ENCODE measurements at regions not wholly inside any gene's neighbourhood (a gene's known extent, or its start where the extent isn't known, plus 50 kb on each side); places are given as distances from the start of the nearest gene placed in this dataset.

- Histone ChIP-seq H3K9ac (no peak overlapping the region), H3K9me2 (no peaks in the 10 kb centered on the region), H3F3A (replicated peaks; ENCODE audit: insufficient read depth) (peaks cover 26% of the 10 kb centered on the region), H4K20me1 (ENCODE audit: insufficient read depth) (no peaks in the 10 kb centered on the region), H3K4me2 (no peak overlapping the region), H3K27me3 (ENCODE audit: insufficient read depth) (no peaks in the 10 kb centered on the region), H3K79me2 (ENCODE audit: insufficient read depth) (no peaks in the 10 kb centered on the region), H3K4me1 (ENCODE audit: control insufficient read depth in 1 of 2, insufficient read depth in 2 of 2, low read depth in 1 of 2, low read length in 1 of 2) (peaks cover 5 to 31% of the 10 kb centered on the region in 2 experiments; a peak in 3 of 4 replicates), H2AFZ (ENCODE audit: low read depth) (no peak overlapping the region), H3K9me3 (no peaks in the 10 kb centered on the region), H3K4me3 (ENCODE audit: low read depth in 2 of 2, low read length in 1 of 2) (no peak overlapping the region), H3K36me3 (replicated peaks in 1 of 2; ENCODE audit: control insufficient read depth in 1 of 2, insufficient read depth in 2 of 2, low read length in 1 of 2) (peaks cover 0 to 5% of the 10 kb centered on the region in 2 experiments), H3K27ac (ENCODE audit: low read depth in 2 of 2, low read length in 1 of 2) (no peak overlapping the region)
- no peak for TF ChIP-seq MAX (IDR thresholded peaks at IDR 0.05; ENCODE audit: low read depth)
- TF ChIP-seq FOXJ3 (CRISPR knock-in tag; IDR thresholded peaks at IDR 0.05), result no peak
- no peak for TF ChIP-seq MXI1 (IDR thresholded peaks at IDR 0.05; ENCODE audit: low read depth, low read length)
- no peak for TF ChIP-seq TEAD4 (IDR thresholded peaks at IDR 0.05; ENCODE audit: borderline replicate concordance, insufficient read depth)
- TF ChIP-seq FOXM1 (IDR thresholded peaks at IDR 0.05; ENCODE audit: low read depth), result no peak
- TF ChIP-seq GABPA (IDR thresholded peaks at IDR 0.05; ENCODE audit: low read depth), result no peak
- no peak for TF ChIP-seq SMC3 (IDR thresholded peaks at IDR 0.05; ENCODE audit: low read depth, low read length)
- no peak for TF ChIP-seq RFX5 (IDR thresholded peaks at IDR 0.05; ENCODE audit: low read length)
- TF ChIP-seq JUND (IDR thresholded peaks at IDR 0.05), result no peak
- TF ChIP-seq USF2 (IDR thresholded peaks at IDR 0.05; ENCODE audit: borderline replicate concordance, low read depth, low read length), result no peak
- TF ChIP-seq GATA2 (CRISPR knock-in tag; IDR thresholded peaks at IDR 0.05), result no peak
- ChIA-PET POLR2A (no interaction called here), CTCF (no interaction called here)
- no peak for DNase-seq
Observed at GRCh38 chr3:156617145-156617544, 57.2 kb upstream of the TIPARP start.

- Histone ChIP-seq H3K79me2 (ENCODE audit: insufficient read depth) (no peaks in the 10 kb centered on the region), H3K9me2 (no peaks in the 10 kb centered on the region), H3K27me3 (ENCODE audit: insufficient read depth) (no peaks in the 10 kb centered on the region), H3K36me3 (replicated peaks in 1 of 2; ENCODE audit: control insufficient read depth in 1 of 2, insufficient read depth in 2 of 2, low read length in 1 of 2) (peaks cover 0 to 5% of the 10 kb centered on the region in 2 experiments), H3K4me1 (ENCODE audit: control insufficient read depth in 1 of 2, insufficient read depth in 2 of 2, low read depth in 1 of 2, low read length in 1 of 2) (peaks cover 5 to 31% of the 10 kb centered on the region in 2 experiments; a peak in 3 of 4 replicates), H3F3A (replicated peaks; ENCODE audit: insufficient read depth) (peaks cover 26% of the 10 kb centered on the region), H3K9ac (no peak overlapping the region), H3K27ac (ENCODE audit: low read depth in 2 of 2, low read length in 1 of 2) (peak overlapping the region in 1 of 2 experiments; percentile 57; a peak in 3 of 4 replicates), H4K20me1 (ENCODE audit: insufficient read depth) (no peaks in the 10 kb centered on the region), H3K4me3 (ENCODE audit: low read depth in 2 of 2, low read length in 1 of 2) (no peak overlapping the region), H3K4me2 (0 out of 2 replicates have a peak overlapping the region, but pooled peaks have one; percentile 25), H3K9me3 (no peaks in the 10 kb centered on the region), H2AFZ (ENCODE audit: low read depth) (no peak overlapping the region)
- CTCF ChIA-PET, result interaction anchor here (1.3 to 1.4 kb wide), 2 partner anchors 58 to 60 kb away, joined by 3 to 4 read pairs; partner anchors contain the start of gene SSR3
- 7% methylated on average over 1 of the region's 1 CpG for WGBS (ENCODE audit: low lambda C conversion rate)
- TF ChIP-seq FOSL2 (IDR thresholded peaks at IDR 0.05; ENCODE audit: borderline replicate concordance, low read depth) (peak; percentile 60; the same call in 1 of the 2 replicates), REST (IDR thresholded peaks at IDR 0.05; ENCODE audit: low read depth, low read length) (no peak), POLR2AphosphoS5 (IDR thresholded peaks at IDR 0.05; ENCODE audit: low read depth, low read length) (no peak), GATA2 (CRISPR knock-in tag; IDR thresholded peaks at IDR 0.05) (no peak), MEF2A (IDR thresholded peaks at IDR 0.05; ENCODE audit: borderline replicate concordance, low read depth) (no peak), TCF12 (IDR thresholded peaks at IDR 0.05) (peak; percentile 59), EZH2phosphoT487 (IDR thresholded peaks at IDR 0.05; ENCODE audit: borderline replicate concordance, low read depth) (no peak), TEAD4 (IDR thresholded peaks at IDR 0.05; ENCODE audit: borderline replicate concordance, insufficient read depth) (0 out of 2 replicates have a peak, but pooled peaks have one; percentile 36), GABPA (IDR thresholded peaks at IDR 0.05; ENCODE audit: low read depth) (no peak), USF2 (IDR thresholded peaks at IDR 0.05; ENCODE audit: borderline replicate concordance, low read depth, low read length) (no peak), CHD2 (IDR thresholded peaks at IDR 0.05; ENCODE audit: low read length, partially characterized antibody) (no peak), NFIC (IDR thresholded peaks at IDR 0.05; ENCODE audit: borderline replicate concordance) (no peak; the same call in 1 of the 2 replicates), YY1 (IDR thresholded peaks at IDR 0.05; ENCODE audit: low read depth) (no peak), JUND (IDR thresholded peaks at IDR 0.05) (peak; percentile 26; the same call in 1 of the 2 replicates), EP300 (IDR thresholded peaks at IDR 0.05; ENCODE audit: borderline replicate concordance in 1 of 2, low read depth in 1 of 2, low read length in 1 of 2) (no peak), FOXM1 (IDR thresholded peaks at IDR 0.05; ENCODE audit: low read depth) (no peak)
- DNase-seq, result no peak
- POLR2A ChIA-PET, result no interaction called here
Observed at GRCh38 chr3:156615592-156616173, 58.7 kb upstream of the TIPARP start.

All from SK-N-SH (cell line).